HG02981 (cell line): ENCODE measurements at regions not wholly inside any gene's neighbourhood (a gene's known extent, or its start where the extent isn't known, plus 50 kb on each side); places are given as distances from the start of the nearest gene placed in this dataset.
"Not testable (repeated sequence)": the region's sequence is repeated elsewhere in the genome, so short reads cannot be mapped to it uniquely, and the experiment has no call there.

ENCODE experiments used
- ATAC-seq: cut with Tn5 transposase; IDR thresholded peaks from one replicate; pipeline ENCODE4 v1.9.1; 2021; ENCODE audit warnings: mild to moderate bottlenecking, moderate library complexity; ENCODE audit not compliant: unreplicated experiment

DNA sequence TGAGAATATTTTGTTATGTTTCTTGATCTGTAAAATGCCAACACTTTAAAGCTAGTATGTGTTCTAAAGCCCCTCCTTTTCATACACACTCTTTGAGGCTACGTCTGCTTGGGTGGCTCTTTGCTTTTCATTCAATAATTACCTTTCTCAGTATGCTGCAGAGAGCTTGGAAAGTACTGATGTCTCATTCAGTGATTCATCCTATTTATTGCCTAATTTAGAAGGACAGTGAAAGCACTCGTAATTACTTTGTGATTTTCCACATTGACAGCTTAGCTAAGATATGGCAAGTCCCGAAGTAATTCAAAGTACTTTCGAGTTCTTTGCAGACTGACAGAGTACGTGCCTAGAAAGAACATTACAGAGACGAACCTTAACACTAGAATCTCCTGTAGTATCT lies 57.2 kb downstream of the BMP15 start:
- ATAC-seq: no peak

DNA sequence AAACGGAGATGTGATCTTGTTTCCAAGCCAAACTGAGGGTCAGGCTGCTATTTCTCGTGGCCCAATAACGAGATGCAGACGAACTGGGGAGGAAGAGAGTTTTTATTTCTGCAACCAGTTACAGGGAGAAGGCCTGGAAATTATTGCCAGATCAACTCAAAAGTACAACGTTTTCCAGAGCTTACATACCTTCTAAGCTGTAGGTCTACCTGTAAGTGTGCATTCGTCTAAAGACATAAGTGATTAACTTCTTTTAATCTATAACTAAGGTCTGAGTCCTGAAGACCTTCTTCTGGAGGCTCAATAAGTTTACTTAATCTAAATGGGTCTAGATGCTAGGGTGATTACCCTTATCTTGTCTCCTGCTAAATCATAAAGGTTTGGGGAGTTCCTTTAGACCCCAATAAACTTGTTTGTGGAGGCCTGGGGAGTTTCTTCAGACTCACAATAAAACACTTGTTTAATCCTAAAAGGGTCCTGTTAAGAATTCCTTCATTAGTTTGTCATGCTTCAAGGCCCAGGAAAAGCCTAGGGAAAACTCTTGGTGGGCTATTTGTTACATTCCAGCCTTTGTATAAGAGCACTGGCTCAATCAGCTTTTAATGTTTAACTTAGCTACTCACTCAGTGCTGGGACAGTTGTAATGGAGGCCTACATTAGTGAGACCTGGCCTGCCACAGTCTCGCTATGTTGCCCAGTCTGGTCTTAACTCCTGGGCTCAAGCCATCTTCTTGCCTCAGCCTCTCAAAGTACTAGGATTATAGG lies 58.5 kb downstream of the BMP15 start:
- not testable (repeated sequence) for ATAC-seq

DNA sequence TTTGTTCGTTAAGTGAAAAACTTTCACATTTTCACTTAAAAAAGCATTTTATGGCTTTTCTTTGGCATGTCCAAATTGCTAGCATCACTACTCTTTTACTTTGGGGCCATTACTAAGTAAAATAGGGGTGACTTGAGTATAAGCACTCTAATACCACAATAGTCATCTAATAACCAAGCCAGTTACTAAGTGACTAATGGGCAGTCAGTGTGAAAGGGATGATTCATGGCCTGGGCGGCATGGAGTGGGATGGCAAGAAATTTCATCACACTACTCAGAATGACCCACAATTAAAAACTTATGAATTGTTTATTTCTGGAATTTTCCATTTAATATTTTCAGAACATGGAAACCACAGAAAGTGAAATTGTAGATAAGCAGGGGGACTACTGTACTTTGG lies 60.9 kb downstream of the BMP15 start:
- peak; percentile 80 for ATAC-seq

DNA sequence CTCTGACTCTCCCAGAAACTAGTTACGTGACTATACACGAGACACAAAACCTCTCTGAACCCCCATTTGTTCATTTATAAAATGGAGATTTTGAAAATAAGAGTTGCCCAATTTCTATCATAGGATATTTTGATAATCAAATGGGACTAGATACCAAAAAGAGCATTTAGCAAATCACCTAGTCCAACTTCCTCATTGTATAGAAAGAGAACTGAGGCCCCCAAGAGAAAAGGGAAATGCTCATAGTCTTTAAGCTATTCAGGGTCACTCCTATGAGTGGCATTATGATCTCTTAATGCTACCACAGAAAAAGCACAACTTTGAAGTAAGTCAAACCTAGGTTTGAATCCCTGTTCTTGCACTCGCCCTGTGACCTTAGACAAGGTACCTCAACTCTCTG lies 62.7 kb downstream of the BMP15 start:
- no peak for ATAC-seq

DNA sequence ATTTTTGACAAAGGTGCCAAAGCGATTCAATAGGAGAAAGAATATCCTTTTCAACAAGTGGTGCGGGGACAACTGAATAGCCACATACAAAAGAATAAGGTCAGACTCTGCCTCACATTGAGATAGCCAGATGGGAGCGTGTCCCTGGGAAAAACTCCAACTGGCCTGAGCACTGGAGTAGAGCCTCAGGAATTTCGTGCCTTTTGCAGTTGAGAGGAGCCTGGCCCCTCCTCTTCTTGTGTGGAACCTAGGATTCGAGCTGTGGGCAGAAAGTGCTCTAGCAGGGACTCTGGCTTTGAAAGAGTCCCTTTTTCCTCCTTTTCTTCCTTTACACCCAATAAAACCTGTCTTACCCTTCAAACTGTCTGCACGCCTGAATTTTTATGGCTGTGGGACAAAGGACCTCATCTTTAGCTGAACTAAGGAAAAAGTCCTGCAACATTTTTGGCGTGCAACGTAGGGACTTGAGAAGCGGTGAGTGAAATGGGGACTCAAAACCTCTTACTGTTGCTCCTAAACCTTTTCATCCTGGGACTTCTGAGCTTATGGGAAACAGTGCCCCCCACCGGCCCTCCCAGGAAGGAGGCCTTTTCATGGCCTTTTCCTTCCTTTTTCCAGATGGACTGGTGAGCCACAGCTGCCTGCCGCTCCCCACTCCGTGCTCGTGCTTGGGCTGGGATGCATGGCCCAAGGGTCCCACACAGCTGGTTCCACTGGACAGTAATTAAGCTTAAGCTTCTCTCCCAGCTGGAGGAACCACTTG lies 68.6 kb downstream of the BMP15 start:
- no peak for ATAC-seq

DNA sequence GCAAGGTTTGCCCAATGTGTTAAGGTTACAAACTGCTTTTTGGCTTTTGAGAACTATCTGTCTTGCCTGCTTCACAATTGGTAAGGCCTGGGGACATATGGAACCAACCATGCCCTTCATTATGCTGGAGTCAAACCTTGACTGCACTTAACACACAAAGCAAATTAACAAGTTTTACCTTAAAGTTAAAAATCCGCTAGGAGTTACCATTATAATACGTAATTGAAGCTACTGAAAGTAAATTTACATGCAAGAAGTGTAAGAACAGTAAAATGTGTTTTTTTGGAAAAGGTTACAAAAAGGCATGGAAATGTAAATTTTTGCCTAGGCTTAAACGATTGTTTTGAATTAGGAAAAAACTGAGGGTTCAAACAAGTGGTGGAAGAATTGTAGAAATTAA lies 69.7 kb downstream of the BMP15 start:
- no peak for ATAC-seq

DNA sequence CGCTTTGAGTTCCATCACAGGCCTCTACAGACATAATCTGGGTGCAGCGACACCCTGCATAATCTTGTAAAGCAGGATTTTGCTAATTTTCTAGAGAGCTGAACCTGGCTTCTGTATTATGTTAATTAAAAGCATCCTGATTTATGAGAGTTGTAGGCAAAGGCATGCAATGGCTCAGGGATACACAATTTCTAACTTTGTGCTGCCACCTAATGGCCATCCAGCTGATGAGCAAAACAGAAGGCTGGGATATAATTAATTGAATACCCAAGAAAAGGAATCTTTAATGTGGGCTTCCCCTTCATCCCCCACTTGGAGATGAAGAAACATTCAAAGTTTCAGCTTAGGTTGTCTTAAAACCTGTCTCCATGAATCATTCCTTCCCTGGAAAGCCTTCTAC lies 78.1 kb downstream of the BMP15 start:
- ATAC-seq: no peak

DNA sequence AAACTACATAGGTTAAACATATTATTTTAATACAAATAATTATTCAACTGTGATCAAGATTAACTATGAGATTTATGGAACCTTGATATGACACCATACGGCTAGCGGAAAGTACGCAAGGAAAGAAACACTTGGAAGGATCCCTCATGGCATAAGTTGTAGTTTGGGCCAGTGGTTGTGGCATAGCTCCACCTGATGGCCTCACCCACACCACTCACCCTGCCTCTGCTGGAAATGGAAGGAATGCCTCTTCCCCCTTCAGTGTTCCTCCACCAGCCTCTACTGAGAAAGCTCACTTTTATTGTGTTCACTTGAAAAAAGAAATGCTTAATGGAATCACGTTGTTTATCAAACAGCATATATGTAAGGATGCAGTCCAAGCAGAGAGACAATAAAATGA lies 86.4 kb downstream of the BMP15 start:
- ATAC-seq: no peak

DNA sequence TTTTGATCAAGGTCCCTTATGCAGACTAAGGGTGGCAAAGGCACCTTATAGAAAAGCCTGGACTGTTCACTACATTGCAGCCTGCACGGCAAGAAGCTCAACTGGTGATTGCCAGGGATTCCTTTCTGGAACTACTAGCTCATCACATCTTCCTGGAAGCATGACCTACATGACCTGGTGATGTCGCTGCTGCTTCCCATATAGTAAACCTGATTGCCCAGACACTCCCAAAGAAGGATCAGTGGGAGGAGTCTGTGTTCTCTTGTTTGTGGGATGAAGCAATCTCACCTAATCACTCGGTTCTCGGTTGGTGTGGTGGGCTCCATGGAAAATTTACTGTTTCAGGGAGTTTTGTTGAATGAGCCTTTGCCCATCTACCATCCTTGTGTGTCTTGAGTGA lies 89.8 kb downstream of the BMP15 start:
- not testable (repeated sequence) for ATAC-seq

DNA sequence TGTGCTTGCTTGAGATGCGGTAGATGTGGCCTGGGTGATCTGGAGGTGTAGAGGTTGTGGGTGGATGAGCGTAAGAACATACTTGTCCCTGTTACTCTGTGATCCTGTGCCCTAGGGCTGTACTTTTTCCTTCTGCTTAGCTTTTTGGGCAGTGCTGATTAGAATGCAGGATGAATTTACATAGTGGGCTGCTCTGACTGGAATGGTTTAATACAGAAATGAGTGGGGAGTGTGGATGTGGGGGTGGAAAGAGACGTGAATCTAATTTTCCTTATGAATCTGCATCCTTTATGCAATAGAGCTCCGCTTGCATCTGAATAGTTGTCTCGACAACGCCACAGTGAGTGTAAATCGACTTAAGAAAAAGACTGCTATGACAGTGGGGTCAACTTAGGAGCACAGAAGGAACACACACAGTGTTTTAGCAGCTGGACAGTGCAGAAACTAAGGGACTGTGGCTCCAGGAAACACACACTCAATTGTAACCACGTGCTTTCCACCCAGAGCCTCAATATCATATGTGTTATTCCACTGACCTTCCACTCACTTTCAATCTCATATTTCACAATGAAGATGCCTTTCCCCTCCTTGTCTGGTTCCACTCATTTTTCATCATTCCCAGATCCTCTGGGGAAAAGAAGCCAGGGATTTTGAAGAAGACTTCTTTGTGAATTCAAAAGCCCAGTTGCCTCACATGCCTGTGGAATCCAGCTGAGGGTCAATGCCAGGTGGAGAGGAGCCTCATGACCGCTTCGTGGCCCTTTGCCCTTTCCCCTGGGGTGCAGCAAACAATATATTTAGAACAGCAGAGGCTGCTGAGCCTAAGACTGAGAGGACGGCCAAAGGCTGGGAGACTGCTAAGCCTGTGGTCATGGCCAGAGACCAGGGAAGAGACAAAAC lies 91.4 kb downstream of the BMP15 start:
- ATAC-seq: not testable (repeated sequence)

DNA sequence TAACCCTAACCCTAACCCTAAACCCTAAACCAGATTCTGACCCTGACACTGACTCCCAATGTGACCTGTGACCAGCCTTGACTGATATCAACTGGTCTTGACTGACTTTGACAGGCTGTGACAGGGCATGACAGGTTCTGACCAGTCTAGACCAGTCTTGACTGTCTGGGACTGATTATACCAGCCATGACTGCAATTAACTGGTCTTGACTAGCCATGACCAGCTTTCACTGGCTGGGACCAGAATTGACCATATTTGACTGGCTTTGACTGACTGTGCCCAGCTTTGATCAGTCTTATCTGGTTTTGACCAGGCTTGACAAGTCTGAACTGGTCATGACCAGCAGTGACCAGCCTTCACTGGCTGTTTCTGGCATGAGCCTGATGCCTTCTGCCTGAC lies 95.5 kb downstream of the BMP15 start:
- no peak for ATAC-seq

DNA sequence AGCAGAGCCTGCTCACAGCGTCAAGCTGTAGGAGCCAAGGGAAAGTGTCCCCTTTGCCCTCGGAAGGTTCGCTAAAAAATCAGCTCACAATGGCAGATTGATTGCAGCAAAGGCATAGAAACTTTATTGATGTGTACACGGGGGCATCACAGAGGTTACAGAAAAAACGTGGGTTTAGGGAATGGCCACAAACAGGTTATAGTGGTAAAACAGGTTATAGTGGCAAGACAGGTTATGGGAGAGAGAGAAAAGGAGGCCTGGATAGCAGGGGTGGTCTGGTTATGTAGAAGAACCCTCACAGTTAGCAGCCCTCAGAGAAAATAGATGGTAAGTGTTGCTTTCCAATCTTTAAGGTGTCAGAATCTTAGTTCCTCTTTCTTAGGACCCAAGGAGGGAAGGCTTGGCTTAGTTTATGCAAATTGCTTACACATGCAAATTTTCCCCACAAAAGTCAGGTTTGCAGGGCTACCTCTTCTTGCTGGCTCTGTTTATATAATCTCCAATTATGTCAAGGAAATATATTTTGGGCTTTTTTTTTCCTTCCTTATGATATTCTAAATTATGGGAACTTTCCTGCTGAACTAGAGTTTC lies 113.7 kb downstream of the BMP15 start:
- ATAC-seq: peak; percentile 76

DNA sequence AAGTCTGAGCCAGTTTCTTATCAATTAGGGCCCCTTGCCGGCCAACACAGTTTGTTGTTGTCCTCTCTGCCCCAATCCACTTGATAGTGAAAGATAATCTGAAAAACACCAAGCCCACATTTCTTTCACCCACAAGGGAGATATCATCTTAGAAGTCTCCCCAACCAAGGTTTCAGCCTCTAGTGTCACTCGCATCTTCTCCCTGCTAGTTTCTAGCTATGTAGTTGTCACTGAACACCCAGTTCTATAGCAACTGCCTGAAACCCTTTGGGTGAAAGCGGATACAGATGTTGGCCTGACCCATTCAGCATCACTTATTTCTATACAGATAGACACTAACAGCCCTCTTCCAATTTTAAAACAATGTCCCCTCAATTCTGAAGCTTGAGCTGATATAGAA lies 116.3 kb downstream of the BMP15 start:
- ATAC-seq: no peak

DNA sequence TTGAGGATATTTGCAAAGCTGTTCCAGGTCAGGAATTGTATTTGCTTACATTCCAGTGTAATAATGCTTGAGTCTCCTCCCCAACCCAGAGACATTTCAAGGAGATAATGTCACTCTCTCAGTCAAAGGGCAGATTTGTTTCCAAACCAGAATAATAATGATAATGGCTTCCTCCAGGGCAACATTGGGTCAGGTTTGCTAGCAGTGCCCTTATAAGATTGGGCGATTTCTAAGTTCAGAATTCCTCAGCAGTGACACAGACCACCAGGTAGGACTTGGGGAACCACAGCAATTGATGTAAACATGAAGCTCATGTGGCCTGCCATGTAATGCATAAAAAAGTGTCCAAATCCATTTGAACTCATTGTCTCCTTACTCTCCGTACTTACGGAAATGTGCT lies 125.2 kb downstream of the BMP15 start:
- ATAC-seq: no peak

DNA sequence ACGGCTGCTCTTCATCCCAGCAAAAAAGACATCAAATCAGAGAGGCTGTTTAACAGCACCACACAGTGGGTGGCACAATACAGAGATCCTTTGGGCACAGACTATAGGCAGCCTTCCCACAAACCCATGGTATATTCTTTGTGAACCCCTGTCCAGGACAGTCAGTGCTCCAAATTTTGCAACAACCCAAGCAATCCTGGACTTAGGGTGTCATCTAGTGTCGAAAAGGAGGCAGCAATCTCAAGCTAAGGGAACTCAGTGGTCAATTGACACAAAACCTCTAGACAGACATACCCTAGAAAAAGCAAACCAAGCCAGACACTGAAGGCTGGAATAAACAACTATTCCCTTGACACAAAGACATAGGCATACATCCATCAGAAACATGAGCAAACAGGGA lies 137.4 kb downstream of the BMP15 start:
- no peak for ATAC-seq

DNA sequence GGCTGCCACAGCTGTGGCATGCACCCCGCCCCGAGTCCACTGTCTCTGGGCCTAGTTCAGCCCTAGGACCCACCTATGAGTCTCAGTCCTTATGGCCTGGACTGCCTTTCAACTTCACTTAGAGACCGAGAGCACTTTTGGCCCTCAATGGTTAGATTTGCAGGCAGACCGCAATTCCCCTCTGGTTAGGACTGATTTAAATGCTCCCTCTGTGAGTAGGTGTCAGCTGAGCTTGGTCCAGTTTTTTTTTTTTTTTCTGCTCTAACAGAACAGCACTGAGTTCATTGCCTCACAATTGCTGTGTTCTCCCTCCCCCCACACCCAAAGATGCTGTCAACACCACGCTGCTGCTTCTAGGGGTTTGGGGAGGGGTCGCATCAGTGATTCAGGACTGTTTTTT lies 143.2 kb downstream of the BMP15 start:
- ATAC-seq: no peak

DNA sequence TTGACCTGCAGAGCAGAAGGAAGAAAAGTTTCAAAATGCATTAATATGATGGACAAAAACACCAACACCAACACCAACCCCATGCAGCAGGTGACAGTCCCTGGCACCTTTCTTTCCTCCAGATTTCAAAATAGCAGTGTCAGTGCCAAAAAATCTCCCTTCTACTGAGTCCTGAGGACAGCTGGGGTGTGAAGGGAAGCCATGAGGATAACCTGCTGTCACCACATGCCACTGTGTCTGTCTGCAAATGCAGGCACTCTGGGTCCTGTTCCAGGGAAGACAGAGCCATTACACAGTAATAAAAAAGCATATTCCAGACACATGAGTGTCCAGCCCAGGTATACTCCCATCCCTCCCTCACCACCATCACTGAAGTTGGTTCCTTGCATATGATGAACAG lies 187.5 kb downstream of the BMP15 start:
- ATAC-seq: no peak

DNA sequence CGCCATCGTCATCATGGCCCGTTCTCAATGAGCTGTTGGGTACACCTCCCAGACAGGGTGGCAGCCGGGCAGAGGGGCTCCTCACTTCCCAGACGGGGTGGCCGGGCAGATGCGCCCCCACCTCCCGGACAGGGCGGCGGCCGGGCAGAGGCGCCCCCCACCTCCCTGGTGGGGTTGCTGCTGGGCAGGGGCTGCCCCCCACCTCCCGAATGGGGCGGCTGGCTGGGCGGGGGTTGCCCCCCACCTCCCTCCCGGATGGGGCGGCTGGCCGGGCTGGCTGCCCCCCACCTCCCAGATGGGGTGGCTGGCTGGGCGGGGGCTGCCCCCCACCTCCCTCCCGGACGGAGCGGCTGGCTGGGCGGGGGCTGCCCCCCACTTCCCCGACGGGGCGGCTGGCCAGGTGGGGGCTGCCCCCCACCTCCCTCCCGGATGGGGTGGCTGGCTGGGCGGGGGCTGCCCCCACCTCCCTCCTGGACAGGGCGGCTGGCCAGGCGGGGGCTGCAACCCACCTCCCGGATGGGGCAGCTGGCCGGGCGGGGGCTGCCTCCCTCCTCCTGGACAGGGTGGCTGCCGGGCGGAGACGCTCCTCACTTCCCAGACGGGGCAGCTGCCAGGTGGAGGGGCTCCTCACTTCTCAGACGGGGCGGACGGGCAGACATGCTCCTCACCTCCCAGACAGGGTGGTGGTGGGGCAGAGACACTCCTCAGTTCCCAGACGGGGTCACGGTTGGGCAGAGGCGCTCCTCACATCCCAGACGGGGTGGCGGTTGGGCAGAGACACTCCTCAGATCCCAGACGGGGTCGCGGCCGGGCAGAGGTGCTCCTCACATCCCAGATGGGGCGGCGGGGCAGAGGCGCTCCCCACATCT lies 208.8 kb downstream of the BMP15 start:
- not testable (repeated sequence) for ATAC-seq

DNA sequence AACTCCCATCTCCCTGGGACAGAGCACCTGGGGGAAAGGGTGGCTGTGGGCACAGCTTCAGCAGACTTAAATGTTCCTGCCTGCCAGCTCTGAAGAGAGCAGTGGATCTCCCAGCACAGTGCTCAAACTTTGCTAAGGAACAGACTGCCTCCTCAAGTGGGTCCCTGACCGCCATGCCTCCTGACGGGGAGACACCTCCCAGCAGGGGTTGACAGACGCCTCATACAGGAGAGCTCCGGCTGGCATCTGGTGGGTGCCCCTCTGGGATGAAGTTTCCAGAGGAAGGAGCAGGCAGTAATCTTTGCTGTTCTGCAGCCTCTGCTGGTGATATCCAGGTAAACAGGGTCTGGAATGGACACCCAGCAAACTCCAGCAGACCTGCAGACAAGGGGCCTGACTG lies 206.9 kb upstream of the NUDT10 start:
- not testable (repeated sequence) for ATAC-seq

DNA sequence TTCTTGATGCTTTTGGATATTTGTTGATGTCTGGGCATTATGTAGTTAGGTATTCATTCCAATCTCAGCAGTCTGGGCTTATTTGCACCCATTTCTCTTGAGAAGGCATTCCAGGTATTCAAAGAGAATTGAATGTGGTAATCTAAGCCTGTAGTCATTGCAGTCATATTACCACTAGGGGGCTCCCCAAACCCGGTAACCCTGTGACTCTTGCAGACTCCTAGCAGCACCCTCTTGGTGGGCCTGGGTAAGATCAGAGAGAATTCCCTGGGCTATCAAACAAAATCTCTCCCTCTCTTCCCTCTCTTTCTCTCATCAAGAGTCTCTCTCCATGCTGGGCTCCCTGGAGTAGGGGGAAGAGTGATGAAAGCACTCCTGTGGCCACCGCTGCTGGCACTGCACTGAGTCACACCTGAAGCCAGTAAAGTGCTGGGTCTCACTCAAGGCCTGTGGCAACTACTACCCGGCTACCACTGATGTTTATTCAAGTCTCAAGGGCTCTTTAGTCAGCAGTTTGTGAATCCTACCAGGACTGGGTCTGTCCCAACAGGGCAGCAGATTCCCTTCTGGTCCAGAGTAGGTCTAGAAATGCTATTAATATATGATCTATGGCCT lies 187.7 kb upstream of the NUDT10 start:
- ATAC-seq: no peak
